ENCODE measurements at regions not wholly inside any gene's neighbourhood (a gene's known extent, or its start where the extent isn't known, plus 50 kb on each side); places are given as distances from the start of the nearest gene placed in this dataset.

- DNase-seq: no peak
Measured at GRCh38 chr17:34413443-34414119, 50.5 kb upstream of the CCL1 start.

- DNase-seq: no peak
Measured at GRCh38 chr17:34412965-34413441, 50.0 kb upstream of the CCL1 start.

Data from NK-92 treated with Interleukin-12 subunit alpha and Interleukin-12 subunit beta, amount 100 ng/mL, for 24 hours (cell line).